SJCRH30 (cell line): ENCODE measurements at regions not wholly inside any gene's neighbourhood (a gene's known extent, or its start where the extent isn't known, plus 50 kb on each side); places are given as distances from the start of the nearest gene placed in this dataset.
A peak's percentile ranks its signal among the peaks of the same experiment; 100 is the strongest.
"Not testable (repeated sequence)": the region's sequence is repeated elsewhere in the genome, so short reads cannot be mapped to it uniquely, and the experiment has no call there.

Source experiments
- DNase-seq, 2 experiments: peaks; one replicate each; pipeline ENCODE4 v3.0.0-alpha.2; 2015 to 2020
- H3K27ac ChIP-seq: fragments of 250-450 bp; sonication (Bioruptor Pico); 2 replicates; pipeline ENCODE4 v1.5.1; 2020; ENCODE audit warnings: mild to moderate bottlenecking, moderate library complexity
- H3K27me3 ChIP-seq: fragments of 250-450 bp; sonication (Bioruptor Pico); 2 replicates; pipeline ENCODE4 v1.5.1; 2020; ENCODE audit warnings: mild to moderate bottlenecking, moderate library complexity
- H3K36me3 ChIP-seq: fragments of 250-450 bp; sonication (Bioruptor Pico); 2 replicates; pipeline ENCODE4 v1.5.1; 2020; ENCODE audit warnings: mild to moderate bottlenecking, moderate library complexity
- H3K4me1 ChIP-seq: fragments of 250-450 bp; sonication (Bioruptor Pico); 2 replicates; pipeline ENCODE4 v1.5.1; 2020; ENCODE audit warnings: mild to moderate bottlenecking, moderate library complexity
- H3K4me3 ChIP-seq: fragments of 250-450 bp; sonication (Bioruptor Pico); 2 replicates; pipeline ENCODE4 v1.5.1; 2020; ENCODE audit warnings: mild to moderate bottlenecking, moderate library complexity
- H3K9me3 ChIP-seq: fragments of 250-450 bp; sonication (Bioruptor Pico); replicated peaks from 2 replicates; pipeline ENCODE4 v1.5.1; 2020; ENCODE audit warnings: mild to moderate bottlenecking, moderate library complexity

GRCh38 chr2:193843675-193844074 is 1648.9 kb upstream of the TMEFF2 start:
- Histone ChIP-seq H3K27me3 (no peaks in the 10 kb centered on the region; the same call in 1 of the 2 replicates), H3K4me1 (no peaks in the 10 kb centered on the region), H3K4me3 (no peak overlapping the region), H3K36me3 (no peaks in the 10 kb centered on the region), H3K27ac (no peak overlapping the region), H3K9me3 (no peaks in the 10 kb centered on the region)
- DNase-seq: no peak

DNA sequence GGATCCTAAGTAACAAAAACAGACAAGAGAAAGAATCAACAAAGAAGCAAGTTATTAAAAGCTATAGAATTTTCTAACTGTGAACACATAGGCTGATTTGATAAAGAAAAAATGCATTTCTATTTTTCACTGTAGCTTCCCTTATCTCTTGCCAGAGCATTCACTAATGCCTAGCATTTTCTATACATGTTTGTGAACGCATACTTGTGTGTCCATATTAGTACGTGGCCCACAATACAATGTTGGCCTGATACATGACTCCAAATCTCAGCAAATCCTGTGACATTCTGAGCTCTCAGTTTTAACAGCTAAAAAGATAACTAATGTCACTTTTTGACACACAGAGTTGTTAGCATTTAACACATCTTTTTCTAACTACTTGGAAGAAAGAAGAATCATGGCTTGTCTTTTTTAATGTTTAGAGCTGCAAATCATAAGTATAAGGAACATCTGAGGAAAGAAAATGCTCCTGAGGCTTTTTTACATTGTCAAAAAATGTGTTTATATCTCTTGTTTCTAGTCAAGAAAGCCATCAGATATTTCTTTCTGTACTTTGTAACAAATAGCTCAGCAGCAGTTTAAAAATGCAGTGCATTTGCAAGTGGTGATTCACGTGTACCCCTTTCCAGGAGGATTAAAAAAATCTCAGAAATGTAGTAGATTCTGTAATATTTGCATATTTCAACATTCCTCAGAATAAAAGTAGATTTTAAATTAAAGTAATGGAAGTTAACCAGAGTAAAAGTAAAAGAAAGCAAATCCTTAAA is 1646.8 kb upstream of the TMEFF2 start:
- H3K4me3 ChIP-seq: no peak overlapping the region
- no peaks in the 10 kb centered on the region for H3K36me3 ChIP-seq
- no peak overlapping the region for H3K27ac ChIP-seq
- no peaks in the 10 kb centered on the region; the same call in 1 of the 2 replicates for H3K27me3 ChIP-seq
- peak in 1 of 2 experiments; percentile 5 for DNase-seq
- no peaks in the 10 kb centered on the region for H3K9me3 ChIP-seq
- no peaks in the 10 kb centered on the region for H3K4me1 ChIP-seq

- Histone ChIP-seq H3K36me3 (no peaks in the 10 kb centered on the region), H3K27me3 (no peaks in the 10 kb centered on the region), H3K4me1 (no peaks in the 10 kb centered on the region), H3K4me3 (no peak overlapping the region), H3K27ac (no peak overlapping the region), H3K9me3 (peaks cover 3% of the 10 kb centered on the region)
- peak in 1 of 2 experiments; percentile 0 for DNase-seq
These were observed 1642.5 kb upstream of the TMEFF2 start for GRCh38 chr2:193837111-193837738.

DNA sequence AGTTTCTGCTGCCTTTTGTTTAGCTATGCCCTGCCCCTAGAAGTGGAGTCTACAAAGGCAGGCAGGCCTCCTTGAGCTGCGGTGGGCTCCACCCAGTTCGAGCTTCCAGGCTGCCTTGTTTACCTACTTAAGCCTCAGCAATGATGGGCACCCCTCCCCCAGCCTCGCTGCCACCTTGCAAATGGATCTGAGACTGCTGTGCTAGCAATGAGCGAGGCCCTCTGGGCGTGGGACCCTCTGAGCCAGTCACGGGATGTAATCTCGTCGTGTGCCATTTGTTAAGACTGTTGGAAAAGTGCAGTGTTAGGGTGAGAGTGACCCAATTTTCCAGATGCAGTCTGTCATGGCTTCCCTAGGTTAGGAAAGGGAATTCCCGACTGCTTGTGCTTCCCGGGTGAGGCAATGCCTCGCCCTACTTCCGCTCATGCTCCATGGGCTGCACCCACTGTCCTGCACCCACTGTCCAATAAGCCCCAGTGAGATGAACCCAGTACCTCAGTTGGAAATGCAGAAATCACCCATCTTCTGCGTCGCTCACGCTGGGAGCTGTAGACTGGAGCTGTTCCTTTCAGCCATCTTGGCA is 1641.8 kb upstream of the TMEFF2 start:
- not testable (repeated sequence) for H3K4me1 ChIP-seq, H3K27me3 ChIP-seq, H3K27ac ChIP-seq, H3K4me3 ChIP-seq, H3K9me3 ChIP-seq, H3K36me3 ChIP-seq
- peak in 1 of 2 experiments; percentile 24 for DNase-seq

- H3K4me1 ChIP-seq, H3K4me3 ChIP-seq, H3K9me3 ChIP-seq, H3K36me3 ChIP-seq, H3K27ac ChIP-seq, DNase-seq, H3K27me3 ChIP-seq: not testable (repeated sequence)
These were observed 1639.2 kb upstream of the TMEFF2 start for GRCh38 chr2:193833895-193834294.

- no peak overlapping the region for H3K27ac ChIP-seq
- H3K4me3 ChIP-seq: no peak overlapping the region
- no peaks in the 10 kb centered on the region for H3K27me3 ChIP-seq
- H3K4me1 ChIP-seq: no peaks in the 10 kb centered on the region
- no peaks in the 10 kb centered on the region for H3K36me3 ChIP-seq
- no peaks in the 10 kb centered on the region for H3K9me3 ChIP-seq
- no peak for DNase-seq
These were observed 1629.7 kb upstream of the TMEFF2 start for GRCh38 chr2:193824474-193824873.

- DNase-seq: peak; percentile 54 to 75
These were observed 1624.2 kb upstream of the TMEFF2 start for GRCh38 chr2:193818801-193819499.

GRCh38 chr2:193816008-193816407 is 1621.3 kb upstream of the TMEFF2 start:
- no peak overlapping the region for H3K4me3 ChIP-seq
- DNase-seq: peak in 1 of 2 experiments; percentile 3

More at GRCh38 chr2:193818801-193819499, 1624.2 kb upstream of the TMEFF2 start:
- no peak overlapping the region for H3K27ac ChIP-seq
- no peaks in the 10 kb centered on the region for H3K27me3 ChIP-seq
- H3K4me1 ChIP-seq: peaks cover 2% of the 10 kb centered on the region; the same call in 1 of the 2 replicates
- H3K9me3 ChIP-seq: no peaks in the 10 kb centered on the region
- no peaks in the 10 kb centered on the region for H3K36me3 ChIP-seq
- H3K4me3 ChIP-seq: no peak overlapping the region

DNA sequence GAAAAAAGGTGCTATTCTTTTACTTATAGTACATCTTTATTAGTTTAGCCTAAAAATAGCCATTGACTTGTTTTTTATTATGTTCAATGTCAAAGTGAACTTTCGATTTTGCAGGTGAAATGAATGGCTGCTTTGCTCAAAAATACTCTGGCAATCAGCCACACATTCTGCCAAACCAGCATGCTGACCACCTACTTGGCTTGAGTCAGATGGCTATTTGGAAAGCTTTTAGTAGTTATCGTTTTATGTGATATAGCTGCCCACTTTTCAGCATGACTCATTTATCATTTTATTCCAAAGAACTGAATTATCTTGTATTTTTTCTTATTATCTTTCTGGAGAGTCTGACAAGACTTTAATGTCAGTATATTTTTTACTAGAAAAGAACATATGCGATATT is 1615.8 kb upstream of the TMEFF2 start:
- Histone ChIP-seq H3K4me1 (peaks cover 6% of the 10 kb centered on the region), H3K27ac (no peak overlapping the region), H3K4me3 (no peak overlapping the region), H3K9me3 (no peaks in the 10 kb centered on the region), H3K36me3 (no peaks in the 10 kb centered on the region; the same call in 1 of the 2 replicates), H3K27me3 (no peaks in the 10 kb centered on the region)
- peak in 1 of 2 experiments; percentile 4 for DNase-seq

More at GRCh38 chr2:193816008-193816407, 1621.3 kb upstream of the TMEFF2 start:
- no peaks in the 10 kb centered on the region for H3K36me3 ChIP-seq
- no peak overlapping the region for H3K27ac ChIP-seq
- H3K9me3 ChIP-seq: no peaks in the 10 kb centered on the region
- peaks cover 2% of the 10 kb centered on the region; the same call in 1 of the 2 replicates for H3K4me1 ChIP-seq
- no peaks in the 10 kb centered on the region for H3K27me3 ChIP-seq

DNA sequence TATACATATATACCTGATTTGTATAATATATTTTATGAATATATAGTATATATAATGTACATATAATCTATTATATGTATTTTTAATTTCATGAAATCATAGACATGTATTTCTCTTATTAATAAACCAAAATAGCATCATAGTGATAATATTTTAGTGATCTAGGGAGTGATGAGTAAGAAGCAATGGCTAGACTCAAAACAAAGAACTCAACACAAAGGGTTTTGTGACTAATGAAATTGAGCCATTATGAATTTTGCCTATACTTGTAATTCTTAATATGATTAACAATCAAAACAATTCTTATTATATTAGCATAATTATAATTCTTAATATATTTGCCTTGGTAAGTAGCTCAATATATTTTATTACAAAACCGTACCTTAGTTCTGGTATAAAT is 1614.1 kb upstream of the TMEFF2 start:
- no peaks in the 10 kb centered on the region; the same call in 1 of the 2 replicates for H3K36me3 ChIP-seq
- no peaks in the 10 kb centered on the region for H3K27me3 ChIP-seq
- no peak overlapping the region for H3K27ac ChIP-seq
- no peaks in the 10 kb centered on the region for H3K9me3 ChIP-seq
- H3K4me1 ChIP-seq: peaks cover 6% of the 10 kb centered on the region
- H3K4me3 ChIP-seq: no peak overlapping the region
- peak in 1 of 2 experiments; percentile 1 for DNase-seq

DNA sequence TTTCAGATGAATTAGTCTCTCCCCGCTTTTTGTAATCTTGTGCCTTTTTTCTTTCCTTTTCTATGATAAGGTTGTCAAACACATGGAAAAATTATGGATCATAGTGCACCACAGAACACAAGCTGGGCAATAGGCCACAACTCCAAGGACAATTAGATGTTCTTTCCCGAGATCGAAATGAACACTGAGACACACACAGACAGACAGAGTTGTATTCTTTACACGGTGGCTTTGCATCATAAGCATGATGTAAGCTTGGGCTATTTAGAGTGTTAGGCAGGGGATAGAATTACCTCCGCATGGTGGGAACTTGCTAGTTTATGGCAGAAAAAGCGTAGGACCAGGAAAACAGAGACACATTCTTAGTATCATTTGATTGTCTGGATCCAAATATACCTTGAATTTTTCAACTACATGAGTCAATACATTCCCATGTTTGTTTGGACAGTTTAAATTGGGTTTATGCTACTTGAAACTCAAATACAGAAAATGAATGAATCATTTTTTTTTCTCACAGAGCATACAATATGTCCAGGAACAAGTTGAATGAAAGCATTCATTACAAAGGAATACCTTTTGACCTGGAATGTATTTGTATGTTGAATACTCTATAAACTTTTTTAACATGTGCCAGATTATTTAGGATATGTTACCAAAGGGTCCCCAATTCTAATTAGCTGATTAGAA is 1611.5 kb upstream of the TMEFF2 start:
- DNase-seq: peak; percentile 66 to 89
- H3K9me3 ChIP-seq: no peaks in the 10 kb centered on the region
- H3K4me1 ChIP-seq: peaks cover 6% of the 10 kb centered on the region
- peak overlapping the region; percentile 4; the same call in 1 of the 2 replicates for H3K4me3 ChIP-seq
- H3K27ac ChIP-seq: peak overlapping the region; percentile 27; the same call in 1 of the 2 replicates
- no peaks in the 10 kb centered on the region for H3K27me3 ChIP-seq
- H3K36me3 ChIP-seq: no peaks in the 10 kb centered on the region; the same call in 1 of the 2 replicates

GRCh38 chr2:193796847-193797246 is 1602.1 kb upstream of the TMEFF2 start:
- DNase-seq: no peak
- no peak overlapping the region for H3K4me3 ChIP-seq
- H3K36me3 ChIP-seq: no peaks in the 10 kb centered on the region
- no peaks in the 10 kb centered on the region for H3K4me1 ChIP-seq
- H3K9me3 ChIP-seq: 0 out of 2 replicates have a peak, but pooled peaks cover 2% of the 10 kb centered on the region
- no peak overlapping the region for H3K27ac ChIP-seq
- no peaks in the 10 kb centered on the region for H3K27me3 ChIP-seq

GRCh38 chr2:193793914-193794313 is 1599.2 kb upstream of the TMEFF2 start:
- H3K4me3 ChIP-seq: no peak overlapping the region
- DNase-seq: no peak
- H3K4me1 ChIP-seq: no peaks in the 10 kb centered on the region
- no peak overlapping the region for H3K27ac ChIP-seq
- no peaks in the 10 kb centered on the region for H3K27me3 ChIP-seq
- no peaks in the 10 kb centered on the region for H3K36me3 ChIP-seq
- 0 out of 2 replicates have a peak, but pooled peaks cover 2% of the 10 kb centered on the region for H3K9me3 ChIP-seq

GRCh38 chr2:193783681-193784080 is 1588.9 kb upstream of the TMEFF2 start:
- Histone ChIP-seq H3K27ac (no peak overlapping the region), H3K9me3 (no peaks in the 10 kb centered on the region), H3K27me3 (0 out of 2 replicates have a peak, but pooled peaks cover 5% of the 10 kb centered on the region), H3K36me3 (no peaks in the 10 kb centered on the region), H3K4me1 (no peaks in the 10 kb centered on the region), H3K4me3 (no peak overlapping the region)
- no peak for DNase-seq
